Hematopoietic multipotent progenitor cell treated with erythropoietin and hydrocortisone succinate and interleukin-3 and kit ligand, for 6 days (in vitro differentiated cells): ENCODE measurements at regions not wholly inside any gene's neighbourhood (a gene's known extent, or its start where the extent isn't known, plus 50 kb on each side); places are given as distances from the start of the nearest gene placed in this dataset.

Experiments used
- DNase-seq: peaks from one replicate; pipeline ENCODE4 v3.0.0-alpha.2; 2015

DNA sequence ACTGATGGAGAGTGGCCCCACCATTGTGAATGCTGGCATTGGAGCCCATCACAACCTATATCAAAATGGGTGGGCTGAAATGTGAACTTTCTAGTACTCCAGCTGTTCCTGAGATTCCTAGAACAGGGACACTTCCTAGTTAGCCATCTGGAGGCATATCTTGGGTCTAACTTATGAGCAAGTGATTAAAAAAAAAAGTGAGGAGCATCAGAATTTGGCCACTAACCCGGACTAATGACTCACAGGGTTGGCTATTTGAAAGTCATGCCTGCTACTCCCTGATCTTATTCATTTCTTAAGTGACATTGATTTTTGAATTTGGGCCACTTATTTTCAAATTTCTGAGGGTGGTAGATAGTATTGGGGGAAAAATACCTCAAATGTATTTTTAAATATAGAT, 216.6 kb downstream of the HRH4 start:
- DNase-seq, result no peak

DNA sequence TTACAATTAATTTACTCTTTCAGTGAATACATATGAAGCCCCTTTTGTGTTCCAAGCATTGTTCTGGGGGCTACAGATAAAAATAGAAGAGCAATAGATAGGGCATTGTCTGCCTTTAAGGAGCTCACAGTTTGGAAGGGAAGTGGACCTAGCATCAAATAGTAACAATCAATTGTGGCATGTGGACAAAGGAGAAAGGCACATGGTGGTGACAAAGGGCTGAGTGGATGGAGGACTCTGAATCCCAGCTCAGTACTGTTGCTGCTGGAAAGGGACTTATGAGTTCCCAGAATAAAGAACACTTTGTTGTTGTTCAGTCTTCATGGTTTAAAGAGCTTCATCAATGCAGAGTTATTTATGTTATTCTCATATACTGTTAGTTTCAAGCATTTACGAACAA, 217.7 kb downstream of the HRH4 start:
- no peak for DNase-seq

GRCh38 chr18:24678626-24679025, 218.2 kb downstream of the HRH4 start:
- DNase-seq, result no peak

- no peak for DNase-seq
These were observed 218.6 kb downstream of the HRH4 start for GRCh38 chr18:24679062-24679461.

- DNase-seq, result peak; percentile 35
These were observed 223.5 kb downstream of the HRH4 start for GRCh38 chr18:24683925-24684324.

GRCh38 chr18:24685254-24685959, 225.0 kb downstream of the HRH4 start:
- no peak for DNase-seq

DNA sequence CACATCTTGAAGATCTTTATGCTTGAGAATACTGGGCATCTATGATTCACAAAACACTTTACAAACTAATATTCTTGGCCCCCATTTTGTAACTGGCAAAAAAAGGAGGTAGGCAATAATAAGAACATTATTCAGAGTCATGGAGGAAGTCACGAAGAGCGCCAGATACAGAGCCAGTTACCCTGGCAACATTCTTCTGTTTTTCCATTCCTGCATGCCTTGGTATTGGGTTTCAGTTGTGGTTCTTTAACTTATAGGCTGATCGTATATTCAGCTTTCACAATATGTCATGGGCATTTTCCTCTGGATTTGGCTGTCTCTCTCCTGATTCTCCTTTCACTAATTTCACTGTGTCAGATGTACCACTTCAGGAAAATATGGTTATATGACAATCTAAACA, 234.7 kb downstream of the HRH4 start:
- DNase-seq, result no peak

GRCh38 chr18:24702001-24702515, 241.6 kb downstream of the HRH4 start:
- no peak for DNase-seq

DNA sequence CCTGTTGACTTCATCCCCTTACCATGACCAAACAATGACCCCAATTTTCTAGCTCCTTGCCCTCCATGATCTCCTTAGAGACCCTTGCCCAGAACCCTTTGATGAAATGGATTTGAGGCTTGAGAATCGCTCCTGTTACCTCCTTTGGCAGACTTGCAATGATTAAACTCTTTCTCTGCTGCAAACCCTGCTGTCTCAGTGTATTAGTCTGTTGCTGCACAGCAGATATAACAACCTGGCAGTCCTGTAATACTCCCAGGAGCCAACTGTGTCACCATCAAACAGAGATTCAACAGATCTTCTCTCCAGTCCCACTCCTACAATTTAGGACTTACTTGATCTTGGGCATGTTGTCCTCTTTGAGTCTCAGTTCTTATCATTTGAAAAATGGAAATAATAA, 242.9 kb downstream of the HRH4 start:
- DNase-seq, result no peak

GRCh38 chr18:24704946-24705630, 244.7 kb downstream of the HRH4 start:
- DNase-seq, result no peak

DNA sequence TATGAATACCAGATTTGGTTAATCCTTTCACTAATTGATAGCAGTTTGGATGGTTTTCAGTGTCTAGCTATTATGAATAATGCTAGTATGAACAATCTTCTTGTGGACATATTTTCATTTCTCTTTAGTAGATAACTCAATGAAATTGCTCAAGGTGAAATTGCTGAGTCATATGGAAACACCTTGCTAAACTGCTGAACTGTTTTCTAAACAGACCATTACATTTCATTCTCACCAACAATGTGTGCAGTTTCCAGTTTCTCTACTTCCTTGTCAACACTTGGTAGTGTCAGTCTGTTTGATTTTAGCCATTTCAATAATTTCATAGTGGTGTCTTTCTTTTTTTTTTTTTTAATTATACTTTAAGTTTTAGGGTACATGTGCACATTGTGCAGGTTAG, 250.0 kb downstream of the HRH4 start:
- DNase-seq, result no peak

DNA sequence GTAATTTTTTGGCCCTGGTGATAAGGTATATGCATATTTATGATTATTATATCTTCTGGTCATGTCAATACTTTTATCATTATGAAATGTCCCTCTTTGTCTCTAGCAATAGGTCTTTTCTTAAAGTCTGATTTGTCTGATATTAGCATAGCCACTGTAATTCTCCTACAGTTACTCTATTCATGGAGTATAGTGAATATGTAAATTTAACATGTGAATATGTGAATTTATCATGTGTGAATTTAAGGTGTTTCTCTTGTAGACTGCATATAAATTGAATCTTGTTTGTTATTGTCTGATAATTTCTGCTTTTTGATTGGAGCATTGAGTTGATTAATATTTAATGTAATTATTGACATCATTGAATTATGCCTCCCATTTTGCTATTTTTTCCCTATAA, 259.4 kb downstream of the HRH4 start:
- no peak for DNase-seq

GRCh38 chr18:24721388-24721787, 261.0 kb downstream of the HRH4 start:
- DNase-seq, result no peak

- no peak for DNase-seq
These were observed 265.4 kb downstream of the HRH4 start for GRCh38 chr18:24725644-24726415.

- peak; percentile 86 for DNase-seq
These were observed 266.5 kb downstream of the HRH4 start for GRCh38 chr18:24726727-24727492.

DNA sequence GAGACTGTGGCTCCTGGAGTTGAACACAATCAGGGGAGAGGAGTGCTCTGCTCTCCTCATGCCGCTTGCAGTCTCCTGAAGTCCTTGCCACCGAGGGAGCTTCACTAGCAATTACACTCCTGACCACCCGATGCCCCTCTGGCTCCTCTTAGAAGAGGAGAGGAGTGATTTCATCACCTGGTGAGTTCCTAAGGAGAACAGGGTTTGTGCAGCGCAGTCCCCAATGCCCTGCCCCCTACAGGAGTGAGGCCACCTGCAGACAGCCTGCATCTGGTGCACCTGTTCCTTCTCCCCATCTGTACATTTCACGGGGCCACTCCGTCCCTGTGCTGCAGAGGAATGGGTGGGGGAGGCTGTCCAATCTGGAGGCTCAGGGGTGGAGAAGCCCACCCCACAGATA, 267.2 kb downstream of the HRH4 start:
- no peak for DNase-seq

DNA sequence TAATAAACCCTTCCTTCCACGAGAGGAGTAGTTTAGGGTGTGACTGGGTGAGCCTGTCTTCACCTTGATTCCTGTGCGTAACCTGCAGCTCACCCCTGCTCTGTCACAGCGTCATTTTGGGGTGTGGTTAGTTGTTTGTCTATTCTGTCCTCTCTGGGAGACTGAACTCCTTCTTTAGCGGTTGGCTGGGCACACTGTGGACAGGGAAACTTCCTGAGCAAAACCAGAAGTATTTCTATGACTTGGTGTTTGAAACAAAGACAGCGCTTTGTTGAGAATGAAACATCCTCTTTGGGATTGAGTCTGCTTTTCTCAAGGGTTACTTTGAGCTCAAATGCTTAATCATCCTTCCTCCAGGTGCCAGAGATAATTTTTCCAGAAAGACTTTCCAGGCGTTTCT, 270.7 kb downstream of the HRH4 start:
- no peak for DNase-seq

DNA sequence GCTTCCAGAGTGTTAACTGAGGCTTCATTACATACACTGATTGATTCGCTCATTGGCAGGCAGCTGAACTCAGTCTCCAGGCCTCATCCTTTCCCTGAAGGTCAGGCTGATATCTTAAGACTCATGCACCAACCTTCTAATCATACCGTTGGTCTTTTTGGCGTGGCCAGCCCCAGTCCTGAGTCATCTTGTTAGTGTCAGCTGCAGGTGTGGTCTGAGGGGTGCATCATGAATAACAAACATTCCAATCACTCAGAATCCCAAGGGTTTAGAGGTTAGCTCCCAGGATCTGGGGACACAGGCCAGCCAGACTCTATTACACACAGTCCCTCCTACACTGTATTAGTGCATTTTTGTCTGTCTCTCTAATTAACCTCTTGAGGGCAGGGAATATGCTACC, 271.5 kb downstream of the HRH4 start:
- DNase-seq, result no peak

GRCh38 chr18:24734058-24734457, 273.6 kb downstream of the HRH4 start:
- DNase-seq, result peak; percentile 27

- DNase-seq, result no peak
These were observed 275.3 kb downstream of the HRH4 start for GRCh38 chr18:24735624-24736231.

DNA sequence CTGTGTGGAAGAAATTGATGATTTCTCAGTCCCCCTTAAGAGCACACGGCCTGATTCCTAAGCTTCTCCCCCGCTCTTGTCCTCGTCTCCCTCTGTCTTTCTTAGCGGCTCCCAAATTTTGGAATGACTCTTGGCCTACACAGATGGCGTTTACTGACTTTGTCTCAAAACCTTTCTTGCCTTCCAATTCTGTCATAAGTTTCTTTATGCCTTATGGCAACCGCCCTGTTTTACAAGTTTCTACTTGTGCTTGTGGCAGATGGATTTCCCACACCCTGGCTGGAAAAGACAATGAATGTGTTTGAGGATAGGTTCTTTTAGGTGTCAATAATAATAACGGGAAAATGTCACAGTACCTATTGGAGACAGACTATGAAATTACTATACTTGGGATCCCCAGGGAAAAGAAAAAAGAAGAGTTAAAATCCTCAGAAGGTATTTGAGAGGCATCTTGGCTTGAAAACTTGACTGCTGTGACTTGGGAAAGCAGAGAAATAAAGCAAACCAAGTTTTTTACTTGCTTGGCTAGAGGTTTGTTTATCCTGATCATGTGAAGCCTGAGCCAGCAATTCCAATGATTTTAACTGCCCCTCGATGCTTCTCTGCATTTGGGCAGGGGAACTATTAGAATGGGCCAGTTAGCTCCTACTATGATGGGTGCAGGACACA, 276.4 kb downstream of the HRH4 start:
- no peak for DNase-seq

GRCh38 chr18:24740829-24741228, 280.4 kb downstream of the HRH4 start:
- no peak for DNase-seq
